H9 (cell line): ENCODE measurements at regions not wholly inside any gene's neighbourhood (a gene's known extent, or its start where the extent isn't known, plus 50 kb on each side); places are given as distances from the start of the nearest gene placed in this dataset.
A peak's percentile ranks its signal among the peaks of the same experiment; 100 is the strongest.

Experiments used
- DNase-seq: peaks from one replicate; pipeline ENCODE4 v3.0.0-alpha.2; 2017
- H2AFZ ChIP-seq: one replicate; pipeline ENCODE4 v1.6.1; 2013; ENCODE audit warnings: mild to moderate bottlenecking, low read length, control low read depth, moderate library complexity
- H2AK5ac ChIP-seq: 2 replicates; pipeline ENCODE4 v1.6.1; 2013; ENCODE audit warnings: low read length, control low read depth, mixed read lengths; ENCODE audit not compliant: insufficient read length
- H2BK120ac ChIP-seq: one replicate; pipeline ENCODE4 v1.6.1; 2013; ENCODE audit warnings: low read depth, mild to moderate bottlenecking, low read length, control low read depth, inconsistent platforms; ENCODE audit not compliant: poor library complexity, severe bottlenecking
- H2BK12ac ChIP-seq: 2 replicates; pipeline ENCODE4 v1.6.1; 2013; ENCODE audit warnings: low read length, control low read depth, mixed read lengths, low read depth; ENCODE audit not compliant: insufficient read length
- H2BK15ac ChIP-seq: 2 replicates; pipeline ENCODE4 v1.6.1; 2013; ENCODE audit warnings: low read depth, low read length, control low read depth
- H2BK20ac ChIP-seq: one replicate; pipeline ENCODE4 v1.6.1; 2013; ENCODE audit warnings: low read depth, mild to moderate bottlenecking, low read length, control low read depth, inconsistent platforms; ENCODE audit not compliant: poor library complexity, severe bottlenecking
- H2BK5ac ChIP-seq: 2 replicates; pipeline ENCODE4 v1.6.1; 2013; ENCODE audit warnings: low read length, control low read depth, mixed read lengths; ENCODE audit not compliant: insufficient read length
- H3K14ac ChIP-seq: 2 replicates; pipeline ENCODE4 v1.6.1; 2013; ENCODE audit warnings: low read length, control low read depth; ENCODE audit not compliant: insufficient read depth
- H3K18ac ChIP-seq: 2 replicates; pipeline ENCODE4 v1.6.1; 2013; ENCODE audit warnings: low read depth, mild to moderate bottlenecking, mixed read lengths, low read length, control low read depth; ENCODE audit not compliant: insufficient read length
- H3K23ac ChIP-seq: 2 replicates; pipeline ENCODE4 v1.6.1; 2013; ENCODE audit warnings: low read length, control low read depth, mixed read lengths, low read depth; ENCODE audit not compliant: insufficient read length
- H3K23me2 ChIP-seq: 2 replicates; pipeline ENCODE4 v1.6.1; 2013; ENCODE audit warnings: low read depth, mild to moderate bottlenecking, mixed read lengths, low read length, control low read depth; ENCODE audit not compliant: insufficient read length, poor library complexity, severe bottlenecking
- H3K27ac ChIP-seq: 2 replicates; pipeline ENCODE4 v1.5.1; 2013; ENCODE audit warnings: low read length, control low read depth, mixed read lengths, low read depth; ENCODE audit not compliant: insufficient read length
- H3K27me3 ChIP-seq: 2 replicates; pipeline ENCODE4 v1.6.1; 2013; ENCODE audit warnings: low read length, control low read depth, inconsistent platforms; ENCODE audit not compliant: insufficient read depth
- H3K4ac ChIP-seq: 2 replicates; pipeline ENCODE4 v1.6.1; 2013; ENCODE audit warnings: low read depth, mild to moderate bottlenecking, control low read depth, inconsistent platforms, low read length, moderate library complexity
- H3K4me1 ChIP-seq: 2 replicates; pipeline ENCODE4 v1.6.1; 2013; ENCODE audit warnings: low read length, control low read depth, inconsistent platforms; ENCODE audit not compliant: insufficient read depth
- H3K4me2 ChIP-seq: 2 replicates; pipeline ENCODE4 v1.6.1; 2013; ENCODE audit warnings: low read length, control low read depth, mixed read lengths; ENCODE audit not compliant: insufficient read length, insufficient read depth
- H3K56ac ChIP-seq: 2 replicates; pipeline ENCODE4 v1.6.1; 2013; ENCODE audit warnings: low read depth, mild to moderate bottlenecking, mixed read lengths, low read length, control low read depth; ENCODE audit not compliant: insufficient read length
- H3K79me1 ChIP-seq: 2 replicates; pipeline ENCODE4 v1.6.1; 2013; ENCODE audit warnings: low read depth, mild to moderate bottlenecking, moderate library complexity, low read length, control low read depth, inconsistent platforms; ENCODE audit not compliant: insufficient read depth, poor library complexity, severe bottlenecking
- H3K79me2 ChIP-seq: 2 replicates; pipeline ENCODE4 v1.6.1; 2013; ENCODE audit warnings: low read length, control low read depth, inconsistent platforms; ENCODE audit not compliant: insufficient read depth
- H3K9ac ChIP-seq: 2 replicates; pipeline ENCODE4 v1.6.1; 2013; ENCODE audit warnings: low read length, control low read depth, mixed read lengths; ENCODE audit not compliant: insufficient read length; ENCODE audit errors: extremely low read depth
- H3K9me3 ChIP-seq: one replicate; pipeline ENCODE4 v1.6.1; 2013; ENCODE audit warnings: low read depth, low read length, inconsistent platforms; ENCODE audit not compliant: control insufficient read depth
- H3T11ph ChIP-seq: one replicate; pipeline ENCODE4 v1.6.1; 2013; ENCODE audit warnings: mild to moderate bottlenecking, low read length, control low read depth, inconsistent platforms
- H4K20me1 ChIP-seq: one replicate; pipeline ENCODE4 v1.6.1; 2013; ENCODE audit not compliant: control insufficient read depth, insufficient read length, insufficient read depth
- H4K5ac ChIP-seq: 2 replicates; pipeline ENCODE4 v1.6.1; 2013; ENCODE audit warnings: low read depth, mild to moderate bottlenecking, mixed read lengths, low read length, control low read depth; ENCODE audit not compliant: insufficient read length
- H4K8ac ChIP-seq: replicated peaks from 2 replicates; pipeline ENCODE4 v1.6.1; 2013; ENCODE audit warnings: low read length, control low read depth, mixed read lengths, low read depth; ENCODE audit not compliant: insufficient read length
- H4K91ac ChIP-seq: 2 replicates; pipeline ENCODE4 v1.6.1; 2013; ENCODE audit warnings: low read depth, mild to moderate bottlenecking, moderate library complexity, mixed read lengths, low read length, control low read depth; ENCODE audit not compliant: insufficient read length
- H3K27ac Mint-ChIP-seq, 3 experiments: 2 replicates in 2 of 3; 3 replicates in 1 of 3; pipeline ENCODE4 v1.8.0; 2020 to 2021; ENCODE audit warnings: mixed read lengths in 3 of 3, mild to moderate bottlenecking in 1 of 3, moderate library complexity in 1 of 3
- H3K27me3 Mint-ChIP-seq: 2 replicates; pipeline ENCODE4 v1.8.0; 2021; ENCODE audit warnings: low read depth, mild to moderate bottlenecking, moderate library complexity, mixed read lengths
- H3K36me3 Mint-ChIP-seq, 3 experiments: 2 replicates in 2 of 3; 3 replicates in 1 of 3; pipeline ENCODE4 v1.8.0; 2020 to 2021; ENCODE audit warnings: low read depth in 3 of 3, mixed read lengths in 3 of 3; ENCODE audit not compliant: insufficient read depth in 1 of 3
- H3K4me1 Mint-ChIP-seq, 2 experiments: 2 replicates each; pipeline ENCODE4 v1.8.0; 2020; ENCODE audit warnings: mixed read lengths in 2 of 2
- H3K4me3 Mint-ChIP-seq, 2 experiments: 2 replicates in 1 of 2; 3 replicates in 1 of 2; pipeline ENCODE4 v1.8.0; 2020 to 2021; ENCODE audit warnings: mild to moderate bottlenecking in 2 of 2, mixed read lengths in 2 of 2, moderate library complexity in 1 of 2
- H3K9me3 Mint-ChIP-seq, 2 experiments: 2 replicates in 1 of 2; 3 replicates in 1 of 2; pipeline ENCODE4 v1.8.0; 2020; ENCODE audit warnings: mild to moderate bottlenecking in 2 of 2, mixed read lengths in 2 of 2, moderate library complexity in 1 of 2
- CTCF ChIP-seq: fragments of 200-600 bp; sonication (generic); conservative IDR thresholded peaks from 3 replicates; pipeline ENCODE4 v1.8.0; 2021; ENCODE audit warnings: antibody characterized with exemption, mild to moderate bottlenecking
- WGBS: extraction: QIAGEN DNeasy Blood & Tissue Kit; methylation state at CpG from one replicate; pipeline ENCODE4 v1.1.7; 2013; ENCODE audit warnings: missing lambda C conversion rate, low lambda C conversion rate, mixed read lengths; ENCODE audit not compliant: insufficient read length; ENCODE audit errors: extremely low coverage; 5-methylcytosine and 5-hydroxymethylcytosine counted together

GRCh38 chr11:116331381-116331780 is 441.4 kb downstream of the BUD13 start:
- Histone ChIP-seq H3K79me1 (no peaks in the 10 kb centered on the region), H3K9ac (no peak overlapping the region), H3K18ac (no peak overlapping the region), H3K23ac (no peak overlapping the region), H3K23me2 (no peaks in the 10 kb centered on the region), H3K79me2 (no peaks in the 10 kb centered on the region), H2AK5ac (no peak overlapping the region), H3K14ac (no peak overlapping the region; the same call in 1 of the 2 replicates), H3T11ph (no peak overlapping the region), H4K5ac (no peak overlapping the region), H4K91ac (no peak overlapping the region), H3K4me2 (no peak overlapping the region), H2AFZ (no peak overlapping the region), H2BK5ac (no peak overlapping the region), H3K9me3 (no peaks in the 10 kb centered on the region), H2BK20ac (no peak overlapping the region), H3K4me1 (no peaks in the 10 kb centered on the region; the same call in 1 of the 2 replicates), H3K4ac (no peak overlapping the region), H3K56ac (no peak overlapping the region), H2BK12ac (no peak overlapping the region), H3K27ac (no peak overlapping the region), H3K27me3 (no peaks in the 10 kb centered on the region), H2BK120ac (no peak overlapping the region), H2BK15ac (no peak overlapping the region), H4K20me1 (no peaks in the 10 kb centered on the region), H4K8ac (no peak overlapping the region)
- Mint-ChIP-seq H3K36me3 (peaks cover 0 to 2% (median 2%) of the 10 kb centered on the region in 3 experiments; a peak in 1 of 7 replicates), H3K27me3 (no peaks in the 10 kb centered on the region; the same call in 1 of the 2 replicates), H3K4me1 (peaks cover 25 to 27% of the 10 kb centered on the region in 2 experiments), H3K4me3 (no peak overlapping the region), H3K27ac (no peak overlapping the region), H3K9me3 (peaks cover 0 to 3% of the 10 kb centered on the region in 2 experiments; a peak in 1 of 5 replicates)
- WGBS = no CpG with 5 or more reads among the region's 4 CpGs
- peak; percentile 7 for DNase-seq
- no peak for TF ChIP-seq CTCF
